ENCODE measurements at regions not wholly inside any gene's neighbourhood (a gene's known extent, or its start where the extent isn't known, plus 50 kb on each side); places are given as distances from the start of the nearest gene placed in this dataset.

GRCh38 chr9:129504404-129504803 lies 116.5 kb downstream of the C9orf50 start:
- no peak for DNase-seq

DNA sequence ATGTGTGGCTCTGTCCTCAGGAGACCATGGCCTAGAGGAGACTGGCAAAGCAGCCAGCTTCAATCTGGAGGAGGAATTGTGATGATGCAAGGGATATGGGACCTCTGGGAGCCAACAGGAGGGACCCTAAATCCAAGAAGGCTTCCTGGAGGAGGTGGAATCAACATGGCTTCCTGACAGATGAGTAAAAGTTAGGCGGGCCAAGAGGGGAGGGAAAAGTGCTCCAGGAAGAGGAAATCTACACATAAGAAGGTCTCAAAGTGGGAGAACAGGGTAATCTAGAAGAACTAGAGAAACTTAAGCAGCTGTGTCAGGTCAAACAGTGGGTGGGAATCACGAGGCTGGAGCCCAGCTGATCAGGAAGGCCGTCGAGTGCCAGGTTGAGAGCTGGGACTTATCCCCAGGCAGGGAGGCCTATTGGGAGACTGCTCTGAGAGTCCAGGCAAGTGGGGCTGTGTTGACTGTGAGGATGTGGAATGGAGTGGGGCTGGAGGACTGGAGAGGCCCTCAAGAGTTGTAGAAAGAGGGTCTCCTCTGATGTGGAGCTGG lies 119.1 kb downstream of the C9orf50 start:
- peak; percentile 39 for DNase-seq

- no peak for DNase-seq
These were observed 119.8 kb downstream of the C9orf50 start for GRCh38 chr9:129500863-129501770.

GRCh38 chr9:129500161-129500862 lies 120.6 kb downstream of the C9orf50 start:
- no peak for DNase-seq

GRCh38 chr9:129498451-129499384 lies 122.2 kb downstream of the C9orf50 start:
- DNase-seq = no peak

DNA sequence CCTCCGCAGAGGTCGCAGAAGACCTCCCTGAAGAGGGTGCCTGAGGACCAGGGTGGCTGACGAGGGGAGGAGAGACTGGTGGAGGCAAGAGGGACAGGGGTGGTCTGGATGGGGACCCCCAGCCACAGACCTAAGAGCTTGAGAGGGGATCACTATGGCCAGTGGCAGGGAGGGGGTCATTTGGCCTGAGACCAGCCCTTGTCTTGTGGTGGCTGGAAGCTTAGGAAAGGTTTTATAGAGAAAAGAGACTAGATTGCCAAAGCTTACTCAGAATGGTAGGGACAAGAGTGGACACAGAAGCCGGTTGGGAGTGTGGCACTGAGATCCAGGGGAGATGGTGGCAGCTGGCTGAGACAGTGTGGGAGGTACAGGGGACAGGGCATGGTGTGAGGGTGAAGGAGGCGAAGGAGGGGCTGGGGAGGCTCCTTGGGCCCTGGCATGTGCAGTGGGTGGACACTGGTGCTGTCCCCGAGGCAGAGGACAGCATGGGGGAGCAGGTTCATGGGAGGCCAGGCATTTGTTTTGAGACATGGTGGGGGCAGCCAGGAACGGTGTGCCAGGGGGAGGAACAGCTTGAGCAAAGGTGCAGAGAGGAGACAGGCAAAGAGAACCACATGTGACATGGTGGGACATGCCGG lies 123.0 kb downstream of the C9orf50 start:
- DNase-seq = no peak

GRCh38 chr9:129497005-129497812 lies 123.7 kb downstream of the C9orf50 start:
- peak; percentile 71 for DNase-seq

- DNase-seq = peak; percentile 92
These were observed 124.4 kb downstream of the C9orf50 start for GRCh38 chr9:129496473-129497004.

GRCh38 chr9:129495620-129496472 lies 125.1 kb downstream of the C9orf50 start:
- DNase-seq = peak; percentile 95

DNA sequence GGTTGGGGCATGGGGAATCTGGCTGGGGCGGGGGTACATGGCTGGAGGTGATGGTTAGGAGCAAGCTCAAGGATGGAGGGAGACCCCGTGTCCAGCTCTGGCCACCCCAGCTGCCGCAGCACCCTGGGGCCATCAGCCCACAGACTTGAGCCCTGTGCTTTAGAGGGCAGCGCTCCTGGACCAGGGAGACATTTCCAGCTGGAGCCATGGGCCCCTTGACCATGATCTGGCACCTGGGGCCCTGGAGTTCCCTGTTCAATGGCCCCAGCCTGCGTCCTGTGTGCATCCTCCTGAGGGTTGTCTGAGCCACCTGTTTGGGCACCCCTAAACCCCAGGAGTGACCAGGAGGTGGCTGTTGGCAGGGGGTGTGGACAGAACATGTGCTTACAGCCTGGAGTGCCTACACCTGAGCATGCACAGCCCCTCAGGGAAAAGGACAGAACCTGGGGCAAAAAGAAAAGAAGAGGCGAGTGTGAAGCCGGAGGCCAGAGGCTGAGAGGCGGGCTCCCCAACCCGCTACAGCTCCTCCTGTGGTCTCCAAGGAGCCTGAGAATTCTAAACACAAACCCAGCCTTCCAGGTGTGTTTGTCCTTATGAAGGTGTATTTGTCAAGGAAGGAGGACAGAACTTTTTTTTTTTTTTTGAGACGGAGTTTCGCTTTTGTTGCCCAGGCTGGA lies 126.7 kb downstream of the C9orf50 start:
- DNase-seq = peak; percentile 49

DNA sequence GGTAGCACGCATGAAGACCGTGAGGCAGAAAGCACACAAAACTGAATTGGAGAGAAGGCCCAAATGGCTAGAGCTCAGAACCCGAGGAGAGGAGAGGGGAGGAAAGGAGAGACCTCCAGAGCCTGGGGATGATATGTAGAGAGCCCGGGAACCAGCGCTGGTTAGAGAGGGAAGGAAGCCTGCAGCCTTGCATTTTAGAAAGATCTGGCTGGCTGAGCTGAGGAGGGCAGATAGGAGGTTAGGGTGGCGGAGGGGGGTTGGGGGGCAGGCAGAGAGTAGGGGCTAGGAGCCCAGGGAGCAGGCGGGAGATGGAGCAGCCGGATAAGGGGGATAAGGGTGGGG lies 127.2 kb downstream of the C9orf50 start:
- no peak for DNase-seq

DNA sequence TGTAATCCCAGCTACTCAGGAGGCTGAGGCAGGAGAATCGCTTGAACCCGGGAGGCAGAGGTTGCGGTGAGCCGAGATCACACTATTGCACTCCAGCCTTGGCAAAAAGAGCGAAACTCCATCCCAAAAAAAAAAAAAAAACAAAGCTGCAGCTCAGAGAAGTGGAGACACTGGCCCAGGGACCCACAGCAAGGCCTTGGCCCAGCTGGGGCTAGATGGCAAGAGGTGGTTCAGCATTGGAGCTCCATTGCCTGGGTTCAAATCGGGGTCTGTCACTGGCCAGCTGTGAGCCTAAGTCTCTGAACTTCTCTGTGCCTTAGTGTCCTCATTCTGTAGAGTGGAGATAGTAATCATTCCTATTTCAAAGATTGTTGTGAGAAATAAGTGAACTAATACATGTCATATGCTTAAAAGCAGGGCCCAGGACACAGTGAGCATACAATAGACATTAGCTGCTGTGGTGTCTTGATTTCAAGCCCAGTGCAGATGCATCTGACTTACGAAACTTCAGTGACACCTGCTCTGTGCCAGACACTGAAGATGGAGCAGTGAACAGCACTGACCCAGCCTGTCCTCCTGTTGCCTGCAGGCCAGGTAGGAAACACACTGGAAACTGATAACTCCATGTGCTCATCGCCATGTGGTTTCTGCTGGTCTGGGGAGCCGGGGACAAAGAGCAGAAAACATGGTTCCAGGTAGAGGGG lies 127.7 kb downstream of the C9orf50 start:
- DNase-seq = peak; percentile 25

DNA sequence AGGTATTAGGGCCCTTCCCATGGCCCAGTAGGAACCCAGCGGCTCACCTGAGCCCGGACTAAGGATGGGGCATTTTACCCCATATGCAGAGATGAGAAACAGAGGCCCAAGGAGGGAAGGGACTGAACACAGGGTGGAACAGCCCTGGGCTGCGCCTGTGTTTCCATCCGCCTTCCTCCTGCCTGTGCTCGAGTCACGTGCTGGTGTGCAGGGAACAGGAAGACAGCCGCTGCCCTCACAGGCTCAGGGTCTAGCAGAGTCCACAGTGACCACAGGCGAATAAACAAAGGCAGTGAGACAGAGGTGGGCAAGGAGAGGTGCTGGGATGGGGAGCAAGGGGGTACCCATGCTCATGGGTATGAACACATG lies 129.4 kb downstream of the C9orf50 start:
- DNase-seq = peak; percentile 28

GRCh38 chr9:129490583-129491486 lies 130.1 kb downstream of the C9orf50 start:
- DNase-seq = peak; percentile 31

DNA sequence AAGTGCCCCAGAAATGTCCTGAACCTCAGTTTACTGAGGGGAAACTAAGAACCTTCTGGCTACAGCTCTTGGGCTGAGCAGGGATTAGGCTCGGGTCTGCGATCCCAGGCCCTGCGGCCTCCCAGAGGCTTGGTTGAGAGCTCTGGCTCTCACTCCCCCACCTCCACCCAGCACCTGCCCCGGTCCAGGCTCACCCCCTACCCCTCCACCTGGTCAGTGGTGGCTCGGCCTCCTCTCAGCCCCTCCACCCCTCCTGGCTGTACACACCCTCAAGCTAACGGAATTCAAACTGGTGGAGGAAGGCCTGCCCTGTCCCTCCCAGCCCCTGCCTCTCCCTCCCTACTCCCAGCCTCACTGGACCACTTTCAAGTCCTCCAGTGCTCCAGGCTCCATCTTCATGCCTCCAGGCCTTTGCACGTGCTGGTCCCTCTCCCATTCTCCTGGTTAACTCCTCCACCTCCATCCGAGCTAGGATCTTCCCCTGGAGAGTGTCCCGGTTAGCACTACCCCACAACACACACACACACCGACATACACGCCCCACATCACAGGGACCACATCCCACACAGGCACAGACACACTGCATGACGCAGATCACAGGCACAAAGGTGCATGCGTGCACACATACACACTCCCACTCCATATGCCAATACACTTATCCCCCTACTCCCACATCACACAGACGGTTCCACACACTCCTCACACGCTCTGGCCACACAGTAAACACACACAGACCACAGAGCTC lies 130.9 kb downstream of the C9orf50 start:
- peak; percentile 36 for DNase-seq

DNA sequence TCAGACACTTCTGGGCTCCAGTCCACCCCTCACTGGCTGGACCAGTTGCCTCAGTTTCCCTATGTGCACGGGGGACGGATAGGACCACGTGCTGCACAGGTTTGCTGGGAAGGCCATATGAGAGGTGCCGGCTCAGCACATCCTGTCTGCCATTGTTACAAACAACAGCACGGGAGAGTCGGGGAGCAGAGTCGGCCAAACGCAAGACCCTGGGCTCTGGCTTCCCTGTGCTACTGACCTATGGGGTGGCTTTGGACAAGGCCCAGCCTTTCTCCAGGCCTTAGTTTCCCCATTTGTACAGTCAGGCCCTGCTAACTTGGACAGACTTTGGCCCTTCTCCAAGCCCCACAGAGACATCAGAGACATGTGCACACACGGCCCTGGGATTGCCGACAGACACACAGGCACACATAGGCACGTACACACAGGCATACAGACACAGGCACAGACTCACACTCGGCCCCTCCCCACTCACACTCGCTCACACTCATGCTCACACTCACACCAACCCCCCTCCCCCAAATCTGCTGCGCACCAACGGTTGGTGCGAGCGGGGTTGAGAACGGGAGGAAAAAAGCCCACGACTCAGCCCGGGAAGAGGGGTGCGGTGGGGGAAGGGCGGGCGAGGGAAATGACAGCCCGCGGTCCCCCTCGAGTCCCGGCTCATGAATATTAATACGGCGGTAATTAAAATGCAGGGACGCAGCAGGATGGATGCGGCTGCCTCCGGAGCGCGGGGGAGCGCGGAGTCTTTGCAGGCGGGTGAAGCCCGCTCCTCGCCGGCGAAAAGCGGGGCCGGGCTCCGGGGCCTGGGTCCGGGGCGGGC lies 133.0 kb downstream of the C9orf50 start:
- peak; percentile 85 for DNase-seq
